K562 (cell line): ENCODE measurements at regions not wholly inside any gene's neighbourhood (a gene's known extent, or its start where the extent isn't known, plus 50 kb on each side); places are given as distances from the start of the nearest gene placed in this dataset.

ENCODE experiments used
- ATAC-seq: fragments of 200-7000 bp; cut with Tn5 transposase; 3 replicates; pipeline ENCODE4 v1.9.1; 2020; ENCODE audit warnings: moderate library complexity
- BruUV-seq: library from RNA; stranded (reverse); fragments of 400-500 nt; replicated peaks from 2 replicates; lab custom pipeline; 2021; lab: Mats Ljungman, UMichigan
- CTCF ChIA-PET: fragments of 300-600 bp; formaldehyde crosslinking; extraction: SDS; loops from one replicate; lab custom pipeline; 2021; ENCODE audit warnings: low intra/inter-chr PET ratio; lab: Yijun Ruan, JAX
- POLR2A ChIA-PET: fragments of 300-600, 350-650 bp; sonication (Branson Sonifier 250); formaldehyde crosslinking; extraction: SDS; loops from one replicate; lab custom pipeline; 2021; ENCODE audit warnings: antibody characterized with exemption, inconsistent platforms; lab: Yijun Ruan, JAX
- DNase-seq, 4 experiments: peaks; one replicate each; pipeline versions ENCODE4 v3.0.0 to v3.0.0-alpha.2; 2011 to 2018; ENCODE audit warnings: low spot score in 3 of 4, mixed read lengths in 3 of 4; ENCODE audit errors: extremely low read depth in 1 of 4
- FAIRE-seq: peaks from 2 replicates; lab custom pipeline; 2011; peaks lifted over from hg19 to GRCh38; lab: Jason Lieb, UNC
- H2AFZ ChIP-seq: 2 replicates; pipeline ENCODE4 v1.6.0; 2011; ENCODE audit warnings: low read depth, low read length, control low read depth, inconsistent platforms
- H3K27ac ChIP-seq: fragments of 200-600 bp; 3 replicates; pipeline ENCODE4 v1.8.0; 2011; ENCODE audit warnings: low read depth, mild to moderate bottlenecking, control low read depth, inconsistent platforms, low read length, moderate library complexity, mixed read lengths; ENCODE audit errors: extremely low read depth
- H3K27me3 ChIP-seq, 2 experiments: fragments of 300-600 bp in 1 of 2; 2 replicates in 1 of 2; 3 replicates in 1 of 2; pipeline versions ENCODE4 v1.6.0 to v1.8.0; 2011; ENCODE audit warnings: inconsistent platforms in 2 of 2, low read length in 2 of 2, mild to moderate bottlenecking in 1 of 2, mixed read lengths in 1 of 2, moderate library complexity in 1 of 2; ENCODE audit not compliant: control insufficient read depth in 2 of 2, insufficient read depth in 2 of 2
- H3K36me3 ChIP-seq: fragments of 300-600 bp; 3 replicates; pipeline ENCODE4 v1.8.0; 2011; ENCODE audit warnings: mild to moderate bottlenecking, low read length, inconsistent platforms; ENCODE audit not compliant: control insufficient read depth, insufficient read depth
- H3K4me1 ChIP-seq, 2 experiments: fragments of 200-600 bp in 1 of 2; replicated peaks in 1 of 2; 2 replicates in 1 of 2; 3 replicates in 1 of 2; pipeline versions ENCODE4 v1.5.1 to v1.8.0; 2011; ENCODE audit warnings: inconsistent platforms in 2 of 2, low read length in 2 of 2, mild to moderate bottlenecking in 1 of 2, mixed read lengths in 1 of 2, moderate library complexity in 1 of 2; ENCODE audit not compliant: control insufficient read depth in 2 of 2, insufficient read depth in 2 of 2
- H3K4me2 ChIP-seq: 2 replicates; pipeline ENCODE4 v1.6.1; 2011; ENCODE audit warnings: low read length, control low read depth, inconsistent platforms, mixed read lengths; ENCODE audit not compliant: insufficient read depth
- H3K4me3 ChIP-seq: fragments of 200-600 bp; sonication (generic), shearing (Covaris generic); 2 replicates; pipeline ENCODE4 v1.5.1; 2016; ENCODE audit warnings: control low read depth, inconsistent platforms
- H3K79me2 ChIP-seq: fragments of 200-600 bp; 3 replicates; pipeline ENCODE4 v1.8.0; 2011; ENCODE audit warnings: low read length, inconsistent platforms; ENCODE audit not compliant: control insufficient read depth, insufficient read depth
- H3K9ac ChIP-seq, 2 experiments: 2 replicates each; pipeline versions ENCODE4 v1.6.0 to v1.6.1; 2011; ENCODE audit warnings: low read depth in 2 of 2, low read length in 2 of 2, control low read depth in 1 of 2, inconsistent platforms in 1 of 2, mild to moderate bottlenecking in 1 of 2, mixed read lengths in 1 of 2; ENCODE audit not compliant: insufficient read depth in 1 of 2
- H3K9me1 ChIP-seq: one replicate; pipeline ENCODE4 v1.6.0; 2011; ENCODE audit warnings: inconsistent platforms, mild to moderate bottlenecking, low read length, moderate library complexity; ENCODE audit not compliant: control insufficient read depth, insufficient read depth
- H3K9me3 ChIP-seq: replicated peaks from 2 replicates; pipeline ENCODE4 v1.5.1; 2011; ENCODE audit warnings: low read depth, low read length, inconsistent platforms; ENCODE audit not compliant: control insufficient read depth, insufficient read depth
- H4K20me1 ChIP-seq: replicated peaks from 2 replicates; pipeline ENCODE4 v1.6.1; 2011; ENCODE audit warnings: low read length, inconsistent platforms, mixed read lengths; ENCODE audit not compliant: control insufficient read depth, insufficient read depth
- ATF4 ChIP-seq: fragments of 450-650 bp; formaldehyde crosslinking; IDR thresholded peaks from 2 replicates; pipeline ENCODE4 v1.4.0; 2022; ENCODE audit warnings: mild to moderate bottlenecking, moderate library complexity
- ELF2 ChIP-seq: fragments of 250-450 bp; sonication (Bioruptor Pico); IDR thresholded peaks from 2 replicates; pipeline ENCODE4 v1.5.0; 2021; ENCODE audit warnings: mild to moderate bottlenecking
- MTA1 ChIP-seq: fragments of 450-650 bp; IDR thresholded peaks from 2 replicates; pipeline ENCODE4 v1.6.1; 2017; ENCODE audit warnings: borderline replicate concordance
- NR1H2 ChIP-seq: sonication (generic); formaldehyde crosslinking; IDR thresholded peaks from 2 replicates; pipeline ENCODE4 v1.4.0; 2020; ENCODE audit warnings: mild to moderate bottlenecking, missing genetic modification reagents
- PHB ChIP-seq: fragments of 250-450 bp; sonication (Bioruptor Pico); IDR thresholded peaks from 2 replicates; pipeline ENCODE4 v1.5.0; 2021
- POLR3G ChIP-seq: IDR thresholded peaks from 2 replicates; pipeline ENCODE4 v1.6.1; 2011; ENCODE audit not compliant: insufficient read length, insufficient replicate concordance; ENCODE audit errors: extremely low read depth
- RNF2 ChIP-seq: sonication (generic); IDR thresholded peaks from 2 replicates; pipeline ENCODE4 v1.6.1; 2016
- TAF15 ChIP-seq: fragments of 200-400 bp; formaldehyde crosslinking; IDR thresholded peaks from 2 replicates; pipeline ENCODE4 v1.6.1; 2017; ENCODE audit warnings: mild to moderate bottlenecking, low read depth, low read length, moderate library complexity
- TRIM24 ChIP-seq, 2 experiments: fragments of 450-650 bp; IDR thresholded peaks; 2 replicates each; pipeline ENCODE4 v1.6.1; 2016
- WGBS: fragments of 100-300 bp; shearing (Covaris generic); methylation state at CpG from one replicate; pipeline ENCODE4 v1.1.6; 2016; ENCODE audit warnings: low coverage, mixed read lengths; ENCODE audit not compliant: insufficient coverage; ENCODE audit errors: missing lambda C conversion rate; 5-methylcytosine and 5-hydroxymethylcytosine counted together
- in situ Hi-C: fragments of 300-500 bp; cut with MboI; formaldehyde crosslinking; loops from 4 replicates; pipeline ENCODE4 v1.15.0; 2018; ENCODE audit warnings: inconsistent platforms, mixed read lengths
- intact Hi-C: fragments of 100-400 bp; cut with micrococcal nuclease; formaldehyde crosslinking; loops from 2 replicates; pipeline ENCODE4 v1.14.2; 2022

- FAIRE-seq = no peak
- 0% methylated on average over 4 of the region's 4 CpGs for WGBS
- in situ Hi-C loops (no loop called here), intact Hi-C loops (no loop called here)
- no peak for ATAC-seq
- H3K9me3 ChIP-seq = no peaks in the 10 kb centered on the region
- H3K27me3 ChIP-seq = no peaks in the 10 kb centered on the region
- DNase-seq = no peak
- H4K20me1 ChIP-seq = no peaks in the 10 kb centered on the region
- H3K36me3 ChIP-seq = no peaks in the 10 kb centered on the region
- no peak overlapping the region for H3K4me2 ChIP-seq
- no peak overlapping the region for H3K27ac ChIP-seq
- H3K9ac ChIP-seq = no peak overlapping the region
- ChIA-PET CTCF (no interaction called here), POLR2A (no interaction called here)
- BruUV-seq = no TSS peak
- no peaks in the 10 kb centered on the region for H3K9me1 ChIP-seq
- no peaks in the 10 kb centered on the region for H3K79me2 ChIP-seq
- H3K4me1 ChIP-seq = no peaks in the 10 kb centered on the region
- no peak overlapping the region for H2AFZ ChIP-seq
- no peak overlapping the region for H3K4me3 ChIP-seq
- no peak for TF ChIP-seq MTA1
- TF ChIP-seq TAF15 = no peak
- no peak for TF ChIP-seq PHB (CRISPR knock-in tag)
- no peak for TF ChIP-seq NR1H2 (CRISPR knock-in tag)
- TF ChIP-seq ATF4 (CRISPR knock-in tag) = no peak
- TF ChIP-seq RNF2 = no peak
- no peak for TF ChIP-seq ELF2 (CRISPR knock-in tag)
- TF ChIP-seq POLR3G = no peak
- no peak for TF ChIP-seq TRIM24 (IDR thresholded peaks at IDR 0.05)
Measured at GRCh38 chr18:73748731-73749130, 398.9 kb downstream of the FBXO15 start.
